AG09309 (cell line): ENCODE measurements at regions not wholly inside any gene's neighbourhood (a gene's known extent, or its start where the extent isn't known, plus 50 kb on each side); places are given as distances from the start of the nearest gene placed in this dataset.

Experiments used
- DNase-seq: peaks from one replicate; pipeline ENCODE4 v3.0.0-alpha.2; 2010; ENCODE audit warnings: low read depth
- H3K4me3 ChIP-seq: 2 replicates; pipeline ENCODE4 v1.5.1; 2011; ENCODE audit warnings: mild to moderate bottlenecking, low read depth, low read length, moderate library complexity; ENCODE audit not compliant: control insufficient read depth
- TF ChIP-seq, protein P1 (sequence below): IDR thresholded peaks from 2 replicates; pipeline ENCODE4 v1.5.1; 2011; ENCODE audit warnings: mild to moderate bottlenecking, low read depth, low read length, inconsistent platforms; ENCODE audit not compliant: insufficient read depth, control insufficient read depth; ENCODE audit errors: missing control alignments

DNA sequence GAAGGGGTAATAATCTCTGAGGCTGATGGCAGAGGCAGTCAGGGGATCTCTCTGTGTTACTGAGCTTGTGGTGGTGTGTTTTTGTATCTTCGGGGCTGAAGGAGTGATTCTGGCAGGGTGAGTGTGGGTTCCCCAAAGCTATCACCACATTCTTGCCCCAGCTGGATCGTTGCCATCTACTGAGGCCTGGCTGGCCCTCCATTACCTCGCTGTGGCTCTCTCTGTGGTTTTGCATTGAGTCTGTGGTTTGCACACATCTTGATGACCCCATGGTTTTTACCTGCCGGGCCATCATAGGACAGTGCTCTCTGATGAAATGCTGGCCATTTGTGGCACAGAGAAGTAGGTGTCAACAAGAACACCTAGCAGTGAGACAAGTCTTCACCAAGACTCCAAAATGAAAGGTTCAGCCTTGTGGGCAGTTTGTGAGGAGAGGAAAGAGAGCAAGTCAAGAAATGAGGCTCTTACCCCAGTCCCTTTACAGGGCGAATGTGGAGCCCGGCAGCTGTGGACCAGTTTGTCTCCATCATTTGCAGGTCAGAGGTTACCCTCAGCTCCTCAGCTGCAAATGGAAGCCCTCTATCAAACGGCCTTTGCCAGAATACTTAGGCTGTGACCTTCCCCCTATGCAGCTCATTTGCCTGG, 69.0 kb upstream of the NPAS1 start:
- DNase-seq, result no peak
- TF ChIP-seq, protein P1, sequence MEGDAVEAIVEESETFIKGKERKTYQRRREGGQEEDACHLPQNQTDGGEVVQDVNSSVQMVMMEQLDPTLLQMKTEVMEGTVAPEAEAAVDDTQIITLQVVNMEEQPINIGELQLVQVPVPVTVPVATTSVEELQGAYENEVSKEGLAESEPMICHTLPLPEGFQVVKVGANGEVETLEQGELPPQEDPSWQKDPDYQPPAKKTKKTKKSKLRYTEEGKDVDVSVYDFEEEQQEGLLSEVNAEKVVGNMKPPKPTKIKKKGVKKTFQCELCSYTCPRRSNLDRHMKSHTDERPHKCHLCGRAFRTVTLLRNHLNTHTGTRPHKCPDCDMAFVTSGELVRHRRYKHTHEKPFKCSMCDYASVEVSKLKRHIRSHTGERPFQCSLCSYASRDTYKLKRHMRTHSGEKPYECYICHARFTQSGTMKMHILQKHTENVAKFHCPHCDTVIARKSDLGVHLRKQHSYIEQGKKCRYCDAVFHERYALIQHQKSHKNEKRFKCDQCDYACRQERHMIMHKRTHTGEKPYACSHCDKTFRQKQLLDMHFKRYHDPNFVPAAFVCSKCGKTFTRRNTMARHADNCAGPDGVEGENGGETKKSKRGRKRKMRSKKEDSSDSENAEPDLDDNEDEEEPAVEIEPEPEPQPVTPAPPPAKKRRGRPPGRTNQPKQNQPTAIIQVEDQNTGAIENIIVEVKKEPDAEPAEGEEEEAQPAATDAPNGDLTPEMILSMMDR, result no peak
- H3K4me3 ChIP-seq, result no peak overlapping the region

DNA sequence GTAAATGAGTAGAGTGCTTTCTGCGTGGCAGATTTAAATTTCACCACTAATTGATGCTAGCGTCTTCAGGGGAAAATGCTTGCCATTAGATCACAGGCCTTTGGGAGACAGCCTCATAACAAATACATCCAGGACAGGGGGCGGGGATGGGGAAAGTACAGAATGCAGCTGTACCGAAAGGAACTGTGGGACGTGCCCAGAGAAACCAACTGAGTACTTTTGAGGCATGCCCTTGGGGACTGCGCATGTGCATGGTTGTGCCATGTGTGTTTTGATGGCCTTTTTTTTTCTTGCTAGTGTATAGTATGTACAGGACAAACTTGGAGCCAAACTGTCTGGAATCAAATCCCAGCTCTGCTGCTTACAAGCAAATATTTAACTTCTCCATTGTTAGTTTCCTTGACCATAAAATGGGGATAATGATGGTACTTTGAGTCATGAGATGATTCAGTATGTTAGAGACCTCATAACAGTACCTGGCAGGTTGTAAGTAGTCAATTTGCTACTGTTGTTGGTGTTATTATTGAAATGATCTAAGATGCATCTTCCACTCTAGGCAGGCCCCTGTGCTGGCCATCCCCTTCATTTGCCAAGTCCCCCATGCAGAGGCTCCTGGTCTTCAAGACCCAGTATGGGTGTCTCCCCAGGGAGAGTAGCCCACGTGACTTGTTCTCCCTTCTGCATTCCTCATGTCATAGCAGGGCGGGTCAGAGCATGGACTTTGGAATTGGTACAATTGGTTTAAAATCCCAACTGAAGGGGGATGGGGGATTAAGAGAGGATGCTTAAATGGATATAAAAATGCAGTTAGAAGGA, 68.3 kb upstream of the NPAS1 start:
- DNase-seq, result no peak
- TF ChIP-seq, protein P1, result no peak
- H3K4me3 ChIP-seq, result no peak overlapping the region

DNA sequence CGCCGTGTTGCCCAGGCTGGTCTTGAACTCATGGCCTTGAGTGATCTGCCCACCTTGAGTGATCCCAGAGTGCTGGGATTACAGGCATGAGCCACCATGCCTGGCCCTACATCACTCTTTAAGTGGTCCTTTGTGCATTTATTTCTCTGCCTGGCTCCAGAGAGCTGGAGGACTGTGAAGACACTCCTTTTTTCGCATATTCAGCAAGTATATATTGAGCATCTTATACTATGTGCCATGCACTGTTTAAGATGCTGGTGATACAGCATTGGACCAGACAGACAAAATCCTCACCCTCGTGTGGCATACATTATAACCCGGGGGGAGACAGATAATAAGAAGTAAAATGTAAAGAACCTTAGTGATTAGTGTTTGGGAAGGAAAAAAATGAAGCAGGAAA, 66.8 kb upstream of the NPAS1 start:
- TF ChIP-seq, protein P1, result no peak
- DNase-seq, result no peak

DNA sequence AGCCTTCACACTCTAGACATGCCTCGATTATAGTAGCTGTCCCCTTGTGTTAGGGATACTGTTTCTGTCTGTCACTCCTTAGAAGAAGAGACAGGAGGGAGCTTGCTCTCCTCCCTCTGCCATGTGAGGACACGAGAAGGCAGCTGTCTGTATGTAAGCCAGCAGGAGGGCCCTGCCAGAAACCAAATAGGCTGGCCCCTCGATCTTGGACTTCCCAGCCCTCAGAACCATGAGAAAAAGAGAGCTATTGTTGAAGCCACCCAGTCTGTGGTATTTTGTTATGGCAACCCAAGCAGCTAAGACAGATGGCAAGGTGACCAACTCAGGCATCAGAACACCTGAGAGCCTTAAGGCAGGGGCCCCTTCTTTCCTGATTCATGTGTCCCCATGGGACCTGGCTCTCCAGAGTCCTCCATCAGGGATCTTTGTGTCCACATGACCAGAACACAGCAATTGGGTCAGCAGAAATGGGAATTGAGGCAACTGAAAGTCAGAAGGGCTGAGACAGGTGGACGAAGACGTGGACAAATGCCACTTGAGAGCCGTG, 65.6 kb upstream of the NPAS1 start:
- DNase-seq, result no peak

More for the DNA sequence above, 66.8 kb upstream of the NPAS1 start:
- no peak overlapping the region for H3K4me3 ChIP-seq

DNA sequence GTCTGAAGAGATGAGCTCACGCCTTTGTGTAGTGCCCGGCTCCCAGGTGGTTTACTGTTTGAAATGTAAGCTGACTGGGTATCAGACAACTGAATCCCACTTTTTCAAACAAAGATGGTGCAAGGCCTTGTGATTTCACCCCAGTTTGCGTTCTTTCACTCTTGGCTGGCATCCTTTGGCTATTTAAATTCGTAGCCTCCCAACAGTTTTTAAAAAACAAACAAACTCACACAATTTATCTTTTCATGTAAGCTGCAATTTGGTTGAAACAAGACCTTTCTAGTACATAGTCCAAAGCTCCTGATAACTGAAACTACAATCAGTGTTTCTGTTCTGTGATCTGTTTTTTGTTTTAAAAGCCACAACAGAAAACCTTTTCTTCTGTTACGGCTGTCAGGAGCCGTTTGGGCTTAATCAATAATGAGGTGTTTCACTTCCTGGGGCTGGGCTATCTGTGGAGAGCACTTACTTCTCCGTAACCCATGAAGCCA, 65.1 kb upstream of the NPAS1 start:
- DNase-seq, result no peak
- TF ChIP-seq, protein P1, result no peak
- H3K4me3 ChIP-seq, result no peak overlapping the region

More for the DNA sequence above, 65.6 kb upstream of the NPAS1 start:
- TF ChIP-seq, protein P1, result no peak
- H3K4me3 ChIP-seq, result no peak overlapping the region

DNA sequence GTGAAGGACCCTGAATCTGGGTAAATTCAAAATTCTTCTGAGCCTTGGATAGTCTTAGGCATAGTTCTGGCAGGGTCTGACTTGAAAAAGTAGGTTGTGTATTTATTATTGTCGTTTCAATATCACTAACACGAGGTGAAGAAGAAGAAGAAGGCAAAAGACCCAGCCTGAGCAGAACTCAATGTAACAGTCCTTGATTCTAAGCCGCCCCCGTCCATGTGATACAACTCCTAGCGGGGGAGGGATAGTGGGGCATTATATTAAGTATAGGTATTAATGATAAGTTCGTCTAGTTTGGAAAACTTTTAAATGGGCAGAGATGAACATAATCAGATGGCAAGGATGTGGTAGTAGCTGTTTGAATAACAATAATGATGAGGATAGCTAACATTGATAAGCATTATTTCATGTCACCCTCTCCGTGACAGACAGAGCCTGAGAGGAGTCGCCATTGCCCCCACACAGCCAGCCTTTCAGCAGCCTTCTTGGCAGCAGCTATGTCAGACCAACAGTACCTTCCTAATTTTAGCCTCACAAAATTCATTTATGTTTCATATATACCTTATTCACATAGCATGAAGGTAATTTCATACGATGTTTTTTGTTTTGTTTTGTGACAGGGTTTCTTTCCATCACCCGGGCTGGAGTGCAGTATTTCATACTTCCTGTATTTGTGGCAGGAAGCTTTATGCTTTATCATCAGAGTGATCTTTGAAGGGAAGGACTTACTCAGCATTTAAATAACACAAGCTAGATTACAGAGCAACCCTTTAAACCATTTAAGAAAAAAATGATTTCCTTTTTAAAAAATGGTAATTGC, 64.4 kb upstream of the NPAS1 start:
- no peak overlapping the region for H3K4me3 ChIP-seq
- no peak for DNase-seq
- TF ChIP-seq, protein P1, result no peak
